ENCODE measurements at regions not wholly inside any gene's neighbourhood (a gene's known extent, or its start where the extent isn't known, plus 50 kb on each side); places are given as distances from the start of the nearest gene placed in this dataset.

DNA sequence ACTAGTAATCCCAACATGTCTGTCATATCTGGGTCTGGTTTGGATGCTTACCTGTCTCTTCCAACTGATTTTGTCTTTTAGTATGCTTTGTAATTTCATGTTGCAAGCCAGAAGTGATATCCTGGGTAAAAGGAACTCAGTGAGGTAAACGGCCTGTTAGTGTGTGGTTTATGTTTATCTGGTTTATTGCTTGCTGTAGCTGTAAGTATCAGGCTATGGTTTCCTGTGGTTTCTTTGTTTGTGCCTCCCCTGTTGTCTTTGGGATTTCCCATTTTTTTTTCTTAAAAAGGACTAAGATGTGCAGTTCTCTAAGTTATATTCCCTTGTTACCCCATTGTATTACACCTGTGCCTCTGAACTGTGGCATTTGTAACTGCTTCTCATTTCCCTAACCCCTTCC, 323.5 kb upstream of the POM121L12 start:
- H3K27ac ChIP-seq (ENCODE audit: low read depth, low read length), result no peak overlapping the region
- no peak overlapping the region for H3K4me2 ChIP-seq (ENCODE audit: low read length)
- H3K36me3 ChIP-seq (ENCODE audit: control insufficient read depth, low read length), result peaks cover 28% of the 10 kb centered on the region
- H3K4me3 ChIP-seq (ENCODE audit: low read length), result no peak overlapping the region
- no peaks in the 10 kb centered on the region for H3K79me2 ChIP-seq (ENCODE audit: control insufficient read depth, low read length)
- H3K4me1 ChIP-seq (ENCODE audit: control insufficient read depth, low read length), result peaks cover 34% of the 10 kb centered on the region
- peaks cover 17% of the 10 kb centered on the region for H3F3A ChIP-seq (ENCODE audit: control insufficient read depth, insufficient read depth)
- H3K9me3 ChIP-seq (ENCODE audit: control insufficient read depth, insufficient read depth, low read length), result peaks cover 42% of the 10 kb centered on the region
- H3K9me2 ChIP-seq (replicated peaks; ENCODE audit: control insufficient read depth, low read length), result no peaks in the 10 kb centered on the region
- TF ChIP-seq, protein P1, sequence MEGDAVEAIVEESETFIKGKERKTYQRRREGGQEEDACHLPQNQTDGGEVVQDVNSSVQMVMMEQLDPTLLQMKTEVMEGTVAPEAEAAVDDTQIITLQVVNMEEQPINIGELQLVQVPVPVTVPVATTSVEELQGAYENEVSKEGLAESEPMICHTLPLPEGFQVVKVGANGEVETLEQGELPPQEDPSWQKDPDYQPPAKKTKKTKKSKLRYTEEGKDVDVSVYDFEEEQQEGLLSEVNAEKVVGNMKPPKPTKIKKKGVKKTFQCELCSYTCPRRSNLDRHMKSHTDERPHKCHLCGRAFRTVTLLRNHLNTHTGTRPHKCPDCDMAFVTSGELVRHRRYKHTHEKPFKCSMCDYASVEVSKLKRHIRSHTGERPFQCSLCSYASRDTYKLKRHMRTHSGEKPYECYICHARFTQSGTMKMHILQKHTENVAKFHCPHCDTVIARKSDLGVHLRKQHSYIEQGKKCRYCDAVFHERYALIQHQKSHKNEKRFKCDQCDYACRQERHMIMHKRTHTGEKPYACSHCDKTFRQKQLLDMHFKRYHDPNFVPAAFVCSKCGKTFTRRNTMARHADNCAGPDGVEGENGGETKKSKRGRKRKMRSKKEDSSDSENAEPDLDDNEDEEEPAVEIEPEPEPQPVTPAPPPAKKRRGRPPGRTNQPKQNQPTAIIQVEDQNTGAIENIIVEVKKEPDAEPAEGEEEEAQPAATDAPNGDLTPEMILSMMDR (IDR thresholded peaks at IDR 0.05; ENCODE audit: low read depth, low read length, poor library complexity, severe bottlenecking), result no peak
- TF ChIP-seq EZH2phosphoT487 (IDR thresholded peaks at IDR 0.05; ENCODE audit: borderline replicate concordance, low read length), result no peak
- H3K27me3 ChIP-seq (ENCODE audit: control insufficient read depth, low read length), result no peaks in the 10 kb centered on the region
- no peaks in the 10 kb centered on the region for H4K20me1 ChIP-seq (ENCODE audit: control insufficient read depth, insufficient read depth, low read depth, low read length)

DNA sequence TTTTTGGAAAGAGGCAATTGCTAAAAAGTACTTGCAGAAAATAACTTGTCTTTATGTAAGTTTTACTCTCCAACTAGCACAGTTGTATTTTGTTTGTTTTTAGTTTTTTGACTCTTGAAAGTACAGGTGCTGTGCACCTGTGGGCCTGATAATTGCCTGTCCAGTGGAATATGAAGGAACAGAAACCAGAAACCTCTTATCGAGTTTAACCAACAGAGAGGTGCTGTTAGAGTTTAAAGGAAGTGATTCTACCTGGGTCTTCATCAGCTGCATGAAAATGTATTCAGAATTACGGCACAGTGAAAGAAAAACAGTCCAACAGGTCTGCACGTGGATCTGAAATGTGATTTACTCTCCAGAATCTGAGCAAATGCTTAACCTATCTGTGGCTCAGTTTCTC, 326.6 kb upstream of the POM121L12 start:
- Histone ChIP-seq H3K36me3 (ENCODE audit: control insufficient read depth, low read length) (peaks cover 28% of the 10 kb centered on the region), H3K4me1 (ENCODE audit: control insufficient read depth, low read length) (peaks cover 34% of the 10 kb centered on the region), H3K4me2 (ENCODE audit: low read length) (peak overlapping the region; percentile 48), H3K9me3 (ENCODE audit: control insufficient read depth, insufficient read depth, low read length) (peaks cover 37% of the 10 kb centered on the region), H4K20me1 (ENCODE audit: control insufficient read depth, insufficient read depth, low read depth, low read length) (no peaks in the 10 kb centered on the region), H3K4me3 (ENCODE audit: low read length) (peak overlapping the region; percentile 41), H3K9me2 (replicated peaks; ENCODE audit: control insufficient read depth, low read length) (no peaks in the 10 kb centered on the region), H3K79me2 (ENCODE audit: control insufficient read depth, low read length) (no peaks in the 10 kb centered on the region), H3F3A (ENCODE audit: control insufficient read depth, insufficient read depth) (peaks cover 17% of the 10 kb centered on the region), H3K27ac (ENCODE audit: low read depth, low read length) (peak overlapping the region; percentile 90), H3K27me3 (ENCODE audit: control insufficient read depth, low read length) (no peaks in the 10 kb centered on the region)
- no peak for TF ChIP-seq EZH2phosphoT487 (IDR thresholded peaks at IDR 0.05; ENCODE audit: borderline replicate concordance, low read length)
- TF ChIP-seq, protein P1 (IDR thresholded peaks at IDR 0.05; ENCODE audit: low read depth, low read length, poor library complexity, severe bottlenecking), result no peak

DNA sequence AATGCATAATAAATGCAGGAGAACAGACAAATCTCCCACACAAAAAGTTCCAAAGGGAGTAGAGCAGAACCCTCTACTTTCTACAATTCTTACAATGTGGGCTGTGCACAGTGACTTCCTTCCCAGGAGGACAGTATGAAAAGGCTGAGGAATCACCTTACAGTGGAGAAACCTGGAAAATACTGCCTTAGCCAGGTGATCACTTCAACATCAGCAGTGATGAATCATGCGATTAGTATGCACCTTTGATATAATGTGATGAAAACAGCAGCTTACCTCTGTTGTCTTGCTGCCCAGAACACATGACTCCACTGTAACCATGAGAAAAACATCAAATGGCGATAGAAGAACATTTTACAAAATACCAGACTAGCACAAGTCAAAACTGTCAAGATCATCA, 329.7 kb upstream of the POM121L12 start:
- H3K79me2 ChIP-seq (ENCODE audit: control insufficient read depth, low read length), result no peaks in the 10 kb centered on the region

More for the DNA sequence above, 329.7 kb upstream of the POM121L12 start:
- peaks cover 12% of the 10 kb centered on the region for H3K36me3 ChIP-seq (ENCODE audit: control insufficient read depth, low read length)
- TF ChIP-seq EZH2phosphoT487 (IDR thresholded peaks at IDR 0.05; ENCODE audit: borderline replicate concordance, low read length), result no peak
- TF ChIP-seq, protein P1 (IDR thresholded peaks at IDR 0.05; ENCODE audit: low read depth, low read length, poor library complexity, severe bottlenecking), result no peak
- H3K4me2 ChIP-seq (ENCODE audit: low read length), result no peak overlapping the region
- no peaks in the 10 kb centered on the region for H4K20me1 ChIP-seq (ENCODE audit: control insufficient read depth, insufficient read depth, low read depth, low read length)
- H3K9me3 ChIP-seq (ENCODE audit: control insufficient read depth, insufficient read depth, low read length), result peaks cover 9% of the 10 kb centered on the region; the same call in 1 of the 2 replicates
- H3K4me1 ChIP-seq (ENCODE audit: control insufficient read depth, low read length), result peaks cover 23% of the 10 kb centered on the region
- no peak overlapping the region for H3K4me3 ChIP-seq (ENCODE audit: low read length)
- H3K27ac ChIP-seq (ENCODE audit: low read depth, low read length), result no peak overlapping the region
- no peaks in the 10 kb centered on the region for H3K9me2 ChIP-seq (replicated peaks; ENCODE audit: control insufficient read depth, low read length)
- H3F3A ChIP-seq (ENCODE audit: control insufficient read depth, insufficient read depth), result peaks cover 17% of the 10 kb centered on the region
- H3K27me3 ChIP-seq (ENCODE audit: control insufficient read depth, low read length), result no peaks in the 10 kb centered on the region

All from DOHH2 (cell line).